ENCODE measurements at regions not wholly inside any gene's neighbourhood (a gene's known extent, or its start where the extent isn't known, plus 50 kb on each side); places are given as distances from the start of the nearest gene placed in this dataset.
"Not testable (repeated sequence)": the region's sequence is repeated elsewhere in the genome, so short reads cannot be mapped to it uniquely, and the experiment has no call there.

GRCh38 chr19:28076628-28077027 is 1136.3 kb downstream of the UQCRFS1 start:
- no peak for DNase-seq (ENCODE audit: low spot score)

DNA sequence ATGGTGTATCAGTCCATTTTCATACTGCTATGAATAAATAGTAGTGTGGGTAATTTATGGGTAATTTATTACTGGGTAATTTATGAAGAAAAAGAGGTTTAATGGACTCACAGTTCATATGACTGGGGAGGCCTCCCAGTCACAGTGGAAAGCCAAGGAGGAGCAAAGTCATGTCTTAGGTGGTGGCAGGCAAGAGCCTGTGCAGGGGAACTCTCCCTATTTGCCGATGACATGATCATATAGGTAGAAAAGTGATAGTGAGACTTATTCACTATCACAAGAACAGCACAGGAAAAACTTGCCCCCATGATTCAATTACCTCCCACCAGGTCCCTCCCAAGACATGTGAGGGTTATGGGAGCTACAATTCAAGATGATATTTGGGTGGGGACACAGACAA is 1137.7 kb downstream of the UQCRFS1 start:
- DNase-seq (ENCODE audit: low spot score), result no peak

GRCh38 chr19:28074773-28075172 is 1138.2 kb downstream of the UQCRFS1 start:
- no peak for DNase-seq (ENCODE audit: low spot score)

GRCh38 chr19:28067882-28068281 is 1145.1 kb downstream of the UQCRFS1 start:
- DNase-seq (ENCODE audit: low spot score), result no peak

DNA sequence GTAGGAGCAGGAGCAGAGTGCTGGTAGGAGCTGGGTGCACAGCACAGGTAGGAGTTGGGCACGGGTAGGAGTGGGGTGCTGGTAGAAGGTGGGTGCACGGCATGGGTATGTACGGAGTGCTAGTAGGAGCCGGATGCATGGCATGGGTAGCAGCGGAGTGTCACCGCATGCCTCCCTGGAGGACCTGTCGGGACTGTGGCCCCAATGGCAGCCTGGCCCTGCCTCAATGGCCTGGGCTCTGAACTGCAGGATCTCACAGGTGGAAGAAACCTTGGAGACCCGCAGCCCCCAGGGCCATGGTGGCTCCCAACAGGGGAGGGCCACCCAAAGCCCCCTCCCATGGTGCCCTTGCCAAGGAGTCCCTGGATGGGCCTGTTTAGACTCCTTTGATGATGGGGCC is 1146.0 kb downstream of the UQCRFS1 start:
- DNase-seq (ENCODE audit: low spot score), result no peak

DNA sequence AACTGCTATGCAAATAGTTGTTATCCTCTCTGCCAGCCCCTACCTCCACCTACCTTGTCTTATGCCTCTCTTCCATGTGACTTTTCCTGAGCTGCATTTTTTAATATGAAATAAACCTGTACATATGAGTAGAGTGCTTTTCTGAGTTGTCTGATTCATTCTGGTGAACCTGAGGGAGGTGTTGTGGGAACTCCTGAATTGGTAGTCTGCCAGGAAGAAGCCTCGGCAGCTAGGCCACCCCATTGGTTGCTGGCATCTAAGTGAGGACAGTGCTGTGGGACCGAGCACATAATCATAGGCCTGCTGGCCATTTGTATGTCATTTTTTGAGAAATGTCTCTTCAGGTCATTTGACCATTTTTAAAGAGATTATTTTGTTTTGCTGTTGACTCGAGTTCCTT is 1146.8 kb downstream of the UQCRFS1 start:
- DNase-seq (ENCODE audit: low spot score), result no peak

GRCh38 chr19:28065026-28065425 is 1147.9 kb downstream of the UQCRFS1 start:
- peak; percentile 43 for DNase-seq (ENCODE audit: low spot score)

DNA sequence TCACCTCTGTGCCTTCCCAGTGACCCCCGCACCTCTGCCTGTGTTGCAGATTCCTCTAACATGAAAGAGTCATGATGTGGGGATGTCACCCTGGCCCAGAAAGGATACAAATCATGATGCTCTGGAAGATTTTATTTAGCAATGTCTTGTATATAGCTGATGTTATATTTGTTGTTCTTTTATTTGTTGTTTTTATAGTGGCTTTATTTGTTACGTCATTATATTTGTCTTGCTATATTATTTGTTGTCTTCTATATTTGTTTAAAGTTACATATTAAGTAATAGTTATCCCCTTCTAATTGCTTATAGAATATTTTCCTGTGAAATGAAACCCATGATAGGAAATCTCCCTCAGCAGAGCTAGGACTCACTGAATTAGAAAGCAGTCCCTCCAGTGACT is 1149.2 kb downstream of the UQCRFS1 start:
- DNase-seq (ENCODE audit: low spot score), result no peak

DNA sequence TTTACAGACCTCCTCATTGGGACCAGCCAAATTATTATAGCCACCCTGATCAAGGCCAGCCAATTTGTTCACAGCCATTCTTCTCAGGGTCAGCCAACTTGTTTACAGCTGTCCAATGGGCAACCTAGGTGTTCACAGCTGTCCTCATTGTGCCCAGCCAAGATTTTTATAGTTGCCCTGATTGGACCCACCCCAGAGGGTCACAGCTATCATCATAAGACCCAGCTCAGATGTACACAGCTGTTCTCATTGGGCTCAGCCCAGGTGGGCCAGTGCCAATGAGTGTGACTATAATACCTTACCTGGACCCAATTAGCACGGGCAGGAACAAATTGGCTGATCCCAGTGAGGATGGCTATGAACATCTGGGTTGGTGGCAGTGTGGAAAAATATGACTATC is 1151.8 kb downstream of the UQCRFS1 start:
- no peak for DNase-seq (ENCODE audit: low spot score)

DNA sequence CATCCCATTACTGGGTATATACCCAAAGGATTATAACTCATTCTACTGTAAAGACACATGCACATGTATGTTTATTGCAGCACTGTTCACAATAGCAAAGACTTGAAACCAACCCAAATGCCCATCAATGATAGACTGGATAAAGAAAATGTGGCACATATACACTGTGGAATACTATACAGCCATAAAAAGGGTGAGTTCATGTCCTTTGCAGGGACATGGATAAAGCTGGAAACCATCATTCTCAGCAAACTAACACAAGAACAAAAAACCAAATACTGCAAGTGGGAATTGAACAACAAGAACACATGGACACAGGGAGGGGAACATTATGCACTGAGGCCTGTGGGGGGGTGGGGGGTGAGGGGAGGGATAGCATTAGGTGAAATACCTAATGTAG is 1155.9 kb downstream of the UQCRFS1 start:
- not testable (repeated sequence) for DNase-seq (ENCODE audit: low spot score)

GRCh38 chr19:28051047-28051446 is 1161.9 kb downstream of the UQCRFS1 start:
- DNase-seq (ENCODE audit: low spot score), result no peak

DNA sequence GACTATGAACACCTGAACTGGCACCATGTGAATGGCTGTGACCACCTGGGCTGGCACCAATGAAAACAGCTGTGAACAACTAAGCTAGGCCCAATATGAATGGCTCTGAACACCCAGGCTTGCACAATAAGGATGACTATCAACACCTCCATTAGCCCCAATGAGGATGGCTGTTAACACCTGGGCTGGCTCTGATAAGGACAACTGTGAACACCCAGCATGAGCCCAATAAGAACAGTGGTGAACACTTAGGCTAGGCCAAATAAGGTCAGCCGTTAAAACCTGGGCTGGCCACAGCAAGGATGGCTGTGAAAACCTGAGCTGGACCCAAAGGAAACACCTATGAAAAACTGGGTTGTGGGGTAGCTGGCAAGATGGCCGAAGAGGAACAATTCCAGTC is 1163.1 kb downstream of the UQCRFS1 start:
- DNase-seq (ENCODE audit: low spot score), result no peak

DNA sequence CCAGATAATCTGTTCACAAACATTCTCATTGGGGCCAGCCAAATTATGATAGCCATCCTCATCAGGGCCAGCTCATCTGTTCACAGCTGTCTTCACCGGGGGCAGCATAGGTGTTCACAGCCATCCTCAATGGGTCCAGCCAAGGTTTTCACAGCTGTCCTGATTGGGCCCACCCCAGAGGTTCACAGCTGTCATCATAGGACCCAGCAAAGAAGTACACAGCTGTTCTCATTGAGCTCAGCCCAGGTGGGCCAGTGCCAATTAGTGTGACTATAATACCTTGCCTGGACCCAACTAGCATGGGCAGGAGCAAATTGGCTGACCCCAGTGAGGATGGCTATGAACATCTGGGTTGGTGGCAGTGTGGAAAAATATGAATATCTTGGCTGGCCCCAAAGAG is 1166.0 kb downstream of the UQCRFS1 start:
- DNase-seq (ENCODE audit: low spot score), result no peak

DNA sequence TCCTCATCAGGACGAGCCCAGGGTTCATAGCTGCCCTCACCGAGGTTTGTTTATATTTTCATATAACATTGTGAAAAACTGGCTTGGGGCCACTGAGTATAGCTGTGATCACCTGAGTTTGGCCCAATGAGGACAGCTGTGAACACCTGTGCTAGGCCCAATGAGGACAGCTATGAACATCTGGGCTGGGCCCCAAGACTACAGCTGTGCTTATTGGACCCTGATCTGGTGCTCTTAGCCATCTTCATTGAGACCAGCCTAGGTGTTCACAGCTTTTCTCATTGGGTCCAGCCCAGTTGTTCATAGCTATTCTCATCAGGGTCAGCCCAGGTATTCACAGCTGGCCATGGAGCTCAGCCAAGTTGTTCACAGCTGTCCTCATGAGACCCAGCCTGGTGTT is 1167.3 kb downstream of the UQCRFS1 start:
- DNase-seq (ENCODE audit: low spot score), result no peak

DNA sequence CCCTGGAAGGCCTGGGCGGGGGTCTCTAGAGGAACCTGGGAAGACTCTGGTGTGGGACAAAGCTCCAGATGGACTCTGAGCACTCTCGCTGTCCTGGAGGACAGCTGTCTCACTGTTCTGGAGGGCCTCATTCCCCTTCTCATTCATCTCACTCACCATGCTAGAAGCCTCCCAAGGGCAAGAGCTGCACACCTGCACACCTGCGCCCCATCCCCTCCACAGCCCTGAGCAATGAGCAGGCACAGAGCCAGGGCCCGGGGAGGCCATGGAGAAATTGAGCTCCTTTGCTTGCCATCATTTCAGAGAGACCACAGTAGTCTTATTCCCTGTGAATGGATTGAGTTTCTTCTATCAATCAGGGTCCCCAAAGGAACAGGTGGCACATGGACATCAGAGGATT is 1168.5 kb downstream of the UQCRFS1 start:
- no peak for DNase-seq (ENCODE audit: low spot score)

GRCh38 chr19:28042516-28042915 is 1170.4 kb downstream of the UQCRFS1 start:
- no peak for DNase-seq (ENCODE audit: low spot score)

- no peak for DNase-seq (ENCODE audit: low spot score)
Measured at GRCh38 chr19:28039677-28040381, 1173.1 kb downstream of the UQCRFS1 start.

- DNase-seq (ENCODE audit: low spot score), result no peak
Measured at GRCh38 chr19:28037186-28037585, 1175.8 kb downstream of the UQCRFS1 start.

DNA sequence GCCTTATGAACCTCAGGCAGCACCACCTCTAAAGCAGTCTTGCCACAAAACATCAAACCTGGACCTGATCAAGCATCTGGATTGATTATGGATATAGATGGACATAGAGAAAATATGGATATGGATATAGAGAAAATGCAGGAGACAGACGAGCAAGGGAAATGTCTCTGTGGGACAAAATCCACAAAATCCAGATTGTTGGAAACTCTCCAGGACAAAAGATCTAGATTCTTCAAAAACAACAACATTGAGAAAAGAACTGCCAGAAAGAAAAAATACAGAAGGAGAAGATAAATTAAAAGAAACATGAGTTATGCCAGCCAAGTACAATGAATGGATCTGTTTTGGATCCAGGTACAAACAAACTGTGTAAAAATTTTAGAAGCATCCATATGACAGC is 1176.5 kb downstream of the UQCRFS1 start:
- no peak for DNase-seq (ENCODE audit: low spot score)

DNA sequence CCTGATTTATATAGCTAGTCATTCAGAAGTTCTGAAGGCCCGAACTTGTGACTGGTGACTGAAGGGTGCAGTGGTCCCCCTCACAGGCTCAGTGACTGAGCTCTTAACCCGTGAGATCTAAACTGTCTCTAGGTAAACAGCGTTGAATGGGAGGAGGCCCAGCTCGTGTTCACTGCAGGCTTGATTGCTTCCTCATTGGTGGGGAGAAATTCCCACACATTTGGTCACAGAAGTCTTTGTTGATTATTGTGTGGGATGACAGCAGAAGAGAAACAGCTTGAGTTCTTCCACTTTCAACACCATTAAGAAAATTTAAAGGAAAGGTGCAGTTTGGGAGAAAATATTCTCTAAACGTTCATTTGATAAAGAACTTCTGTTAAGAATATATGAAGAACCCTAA is 1178.0 kb downstream of the UQCRFS1 start:
- no peak for DNase-seq (ENCODE audit: low spot score)

DNA sequence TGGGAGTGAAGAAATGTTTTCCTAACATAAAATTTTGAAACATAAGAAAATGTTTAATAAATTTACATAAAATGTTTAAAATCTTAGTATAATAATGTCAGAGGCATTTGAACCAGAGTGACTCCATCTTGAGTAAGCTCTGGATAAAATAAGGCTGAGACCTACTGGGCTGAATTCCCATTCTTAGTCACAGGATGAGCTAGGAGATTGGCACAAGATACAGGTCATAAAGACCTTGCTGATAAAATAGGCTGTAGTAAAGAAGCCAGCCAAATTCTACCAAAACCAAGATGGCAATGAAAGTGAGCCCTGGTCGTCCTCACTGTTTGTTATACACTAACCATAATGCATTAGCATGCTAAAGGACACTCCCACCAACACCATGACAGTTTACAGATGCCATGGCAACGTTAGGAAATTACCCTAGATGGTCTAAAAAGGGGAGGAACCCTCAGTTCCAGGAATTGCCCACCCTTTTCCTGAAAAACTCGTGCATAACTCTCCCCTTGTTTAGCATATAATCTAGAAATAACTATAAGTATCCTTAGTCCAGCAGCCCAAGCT is 1184.0 kb downstream of the UQCRFS1 start:
- no peak for DNase-seq (ENCODE audit: low spot score)

GRCh38 chr19:28027116-28027515 is 1185.8 kb downstream of the UQCRFS1 start:
- no peak for DNase-seq (ENCODE audit: low spot score)

GRCh38 chr19:28026636-28027035 is 1186.3 kb downstream of the UQCRFS1 start:
- DNase-seq (ENCODE audit: low spot score), result no peak

- no peak for DNase-seq (ENCODE audit: low spot score)
Measured at GRCh38 chr19:28024920-28025319, 1188.0 kb downstream of the UQCRFS1 start.

Measured in iPS-NIHi11 (cell line).